ENCODE measurements at regions not wholly inside any gene's neighbourhood (a gene's known extent, or its start where the extent isn't known, plus 50 kb on each side); places are given as distances from the start of the nearest gene placed in this dataset.

- no peaks in the 10 kb centered on the region for H3K36me3 Mint-ChIP-seq (ENCODE audit: low read depth)
- no peak overlapping the region for H3K4me3 Mint-ChIP-seq
- no peak overlapping the region for H3K4me3 ChIP-seq
- H3K27ac Mint-ChIP-seq: no peak overlapping the region
- H3K9me3 Mint-ChIP-seq: no peaks in the 10 kb centered on the region
- H3K27me3 ChIP-seq (ENCODE audit: insufficient read depth): no peaks in the 10 kb centered on the region
- ATAC-seq (no peak), DNase-seq (ENCODE audit: low spot score) (no peak)
- no peaks in the 10 kb centered on the region for H3K36me3 ChIP-seq (ENCODE audit: insufficient read depth)
- no peak overlapping the region for H3K27ac ChIP-seq (ENCODE audit: low read depth)
- no peaks in the 10 kb centered on the region for H4K20me1 ChIP-seq (replicated peaks; ENCODE audit: insufficient read depth)
- no peaks in the 10 kb centered on the region for H3K4me1 ChIP-seq (ENCODE audit: insufficient read depth)
- no peak overlapping the region for H2AFZ ChIP-seq
- no peaks in the 10 kb centered on the region for H3F3A ChIP-seq (replicated peaks; ENCODE audit: low read depth)
- H3K4me2 ChIP-seq: no peak overlapping the region
- 0 out of 3 replicates have a peak, but pooled peaks cover 2% of the 10 kb centered on the region for H3K4me1 Mint-ChIP-seq
- H3K9me2 ChIP-seq (ENCODE audit: insufficient read depth): 0 out of 2 replicates have a peak, but pooled peaks cover 16% of the 10 kb centered on the region
- TF ChIP-seq JUNB (IDR thresholded peaks at IDR 0.05; ENCODE audit: unreplicated experiment): no peak
- TF ChIP-seq, protein P1, sequence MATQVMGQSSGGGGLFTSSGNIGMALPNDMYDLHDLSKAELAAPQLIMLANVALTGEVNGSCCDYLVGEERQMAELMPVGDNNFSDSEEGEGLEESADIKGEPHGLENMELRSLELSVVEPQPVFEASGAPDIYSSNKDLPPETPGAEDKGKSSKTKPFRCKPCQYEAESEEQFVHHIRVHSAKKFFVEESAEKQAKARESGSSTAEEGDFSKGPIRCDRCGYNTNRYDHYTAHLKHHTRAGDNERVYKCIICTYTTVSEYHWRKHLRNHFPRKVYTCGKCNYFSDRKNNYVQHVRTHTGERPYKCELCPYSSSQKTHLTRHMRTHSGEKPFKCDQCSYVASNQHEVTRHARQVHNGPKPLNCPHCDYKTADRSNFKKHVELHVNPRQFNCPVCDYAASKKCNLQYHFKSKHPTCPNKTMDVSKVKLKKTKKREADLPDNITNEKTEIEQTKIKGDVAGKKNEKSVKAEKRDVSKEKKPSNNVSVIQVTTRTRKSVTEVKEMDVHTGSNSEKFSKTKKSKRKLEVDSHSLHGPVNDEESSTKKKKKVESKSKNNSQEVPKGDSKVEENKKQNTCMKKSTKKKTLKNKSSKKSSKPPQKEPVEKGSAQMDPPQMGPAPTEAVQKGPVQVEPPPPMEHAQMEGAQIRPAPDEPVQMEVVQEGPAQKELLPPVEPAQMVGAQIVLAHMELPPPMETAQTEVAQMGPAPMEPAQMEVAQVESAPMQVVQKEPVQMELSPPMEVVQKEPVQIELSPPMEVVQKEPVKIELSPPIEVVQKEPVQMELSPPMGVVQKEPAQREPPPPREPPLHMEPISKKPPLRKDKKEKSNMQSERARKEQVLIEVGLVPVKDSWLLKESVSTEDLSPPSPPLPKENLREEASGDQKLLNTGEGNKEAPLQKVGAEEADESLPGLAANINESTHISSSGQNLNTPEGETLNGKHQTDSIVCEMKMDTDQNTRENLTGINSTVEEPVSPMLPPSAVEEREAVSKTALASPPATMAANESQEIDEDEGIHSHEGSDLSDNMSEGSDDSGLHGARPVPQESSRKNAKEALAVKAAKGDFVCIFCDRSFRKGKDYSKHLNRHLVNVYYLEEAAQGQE (IDR thresholded peaks at IDR 0.05; ENCODE audit: unreplicated experiment): no peak
- TF ChIP-seq ZNF462 (CRISPR knock-in tag; IDR thresholded peaks at IDR 0.05): no peak
- H3K27me3 Mint-ChIP-seq (ENCODE audit: insufficient read depth, low read depth, poor library complexity): no peaks in the 10 kb centered on the region
- no peaks in the 10 kb centered on the region for H3K79me2 ChIP-seq (replicated peaks; ENCODE audit: insufficient read depth)
Measured at GRCh38 chr18:38847326-38847725, 1281.7 kb upstream of the CELF4 start.

All from GM23338 (cell line).